B cell (primary cell): ENCODE measurements at regions not wholly inside any gene's neighbourhood (a gene's known extent, or its start where the extent isn't known, plus 50 kb on each side); places are given as distances from the start of the nearest gene placed in this dataset.

Experiments
- EZH2 ChIP-seq: IDR thresholded peaks from 2 replicates; pipeline ENCODE4 v1.6.1; 2012; ENCODE audit warnings: borderline replicate concordance, low read depth, mild to moderate bottlenecking, moderate library complexity, low read length; ENCODE audit not compliant: insufficient read depth, poor library complexity, severe bottlenecking
- TF ChIP-seq, protein P1 (sequence below): fragments of 200-600 bp; IDR thresholded peaks from one replicate; pipeline ENCODE4 v1.8.0; 2022; ENCODE audit warnings: antibody characterized with exemption, mild to moderate bottlenecking

DNA sequence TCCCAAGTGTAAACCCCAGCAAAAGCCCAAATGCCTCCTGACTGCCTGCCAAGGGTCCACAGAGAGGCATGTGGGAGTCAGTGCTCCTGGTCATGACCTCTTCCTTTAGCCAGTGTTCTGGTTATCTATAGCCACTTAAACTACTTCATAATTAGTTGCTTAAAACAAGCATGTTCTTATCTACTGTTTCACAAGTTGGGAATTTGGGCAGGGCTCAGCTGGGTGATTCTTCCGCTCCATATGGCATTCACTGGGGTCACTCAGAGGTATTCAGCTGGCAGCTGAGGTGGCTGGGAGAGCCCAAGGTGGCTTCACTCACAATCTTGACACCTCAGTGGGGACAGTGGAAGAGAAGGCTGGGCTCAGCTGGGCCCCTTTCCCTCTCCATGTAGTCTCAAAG lies 184.0 kb upstream of the RGS6 start:
- TF ChIP-seq, protein P1, sequence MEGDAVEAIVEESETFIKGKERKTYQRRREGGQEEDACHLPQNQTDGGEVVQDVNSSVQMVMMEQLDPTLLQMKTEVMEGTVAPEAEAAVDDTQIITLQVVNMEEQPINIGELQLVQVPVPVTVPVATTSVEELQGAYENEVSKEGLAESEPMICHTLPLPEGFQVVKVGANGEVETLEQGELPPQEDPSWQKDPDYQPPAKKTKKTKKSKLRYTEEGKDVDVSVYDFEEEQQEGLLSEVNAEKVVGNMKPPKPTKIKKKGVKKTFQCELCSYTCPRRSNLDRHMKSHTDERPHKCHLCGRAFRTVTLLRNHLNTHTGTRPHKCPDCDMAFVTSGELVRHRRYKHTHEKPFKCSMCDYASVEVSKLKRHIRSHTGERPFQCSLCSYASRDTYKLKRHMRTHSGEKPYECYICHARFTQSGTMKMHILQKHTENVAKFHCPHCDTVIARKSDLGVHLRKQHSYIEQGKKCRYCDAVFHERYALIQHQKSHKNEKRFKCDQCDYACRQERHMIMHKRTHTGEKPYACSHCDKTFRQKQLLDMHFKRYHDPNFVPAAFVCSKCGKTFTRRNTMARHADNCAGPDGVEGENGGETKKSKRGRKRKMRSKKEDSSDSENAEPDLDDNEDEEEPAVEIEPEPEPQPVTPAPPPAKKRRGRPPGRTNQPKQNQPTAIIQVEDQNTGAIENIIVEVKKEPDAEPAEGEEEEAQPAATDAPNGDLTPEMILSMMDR: no peak
- TF ChIP-seq EZH2: no peak
